ENCODE measurements at regions not wholly inside any gene's neighbourhood (a gene's known extent, or its start where the extent isn't known, plus 50 kb on each side); places are given as distances from the start of the nearest gene placed in this dataset.

- DNase-seq, result no peak
- TF ChIP-seq GATA1 (IDR thresholded peaks at IDR 0.05; ENCODE audit: low read depth, low read length), result no peak
- no peak for TF ChIP-seq POLR2A (IDR thresholded peaks at IDR 0.05; ENCODE audit: low read length)
Observed at GRCh38 chr4:108325561-108325960, 156.8 kb upstream of the LEF1 start.

- no peak for DNase-seq
- TF ChIP-seq POLR2A (IDR thresholded peaks at IDR 0.05; ENCODE audit: low read length) (no peak), GATA1 (IDR thresholded peaks at IDR 0.05; ENCODE audit: low read depth, low read length) (no peak)
Observed at GRCh38 chr4:108324450-108324849, 155.7 kb upstream of the LEF1 start.

GRCh38 chr4:108322497-108322896, 153.8 kb upstream of the LEF1 start:
- DNase-seq, result no peak
- TF ChIP-seq GATA1 (IDR thresholded peaks at IDR 0.05; ENCODE audit: low read depth, low read length), result no peak
- TF ChIP-seq POLR2A (IDR thresholded peaks at IDR 0.05; ENCODE audit: low read length), result no peak

- DNase-seq, result no peak
- TF ChIP-seq POLR2A (IDR thresholded peaks at IDR 0.05; ENCODE audit: low read length) (no peak), GATA1 (IDR thresholded peaks at IDR 0.05; ENCODE audit: low read depth, low read length) (no peak)
Observed at GRCh38 chr4:108320061-108320460, 151.3 kb upstream of the LEF1 start.

GRCh38 chr4:108317377-108317776, 148.6 kb upstream of the LEF1 start:
- TF ChIP-seq POLR2A (IDR thresholded peaks at IDR 0.05; ENCODE audit: low read length) (no peak), GATA1 (IDR thresholded peaks at IDR 0.05; ENCODE audit: low read depth, low read length) (no peak)
- DNase-seq, result no peak

GRCh38 chr4:108315694-108316093, 147.0 kb upstream of the LEF1 start:
- DNase-seq, result no peak
- TF ChIP-seq POLR2A (IDR thresholded peaks at IDR 0.05; ENCODE audit: low read length) (no peak), GATA1 (IDR thresholded peaks at IDR 0.05; ENCODE audit: low read depth, low read length) (no peak)

- TF ChIP-seq GATA1 (IDR thresholded peaks at IDR 0.05; ENCODE audit: low read depth, low read length), result no peak
- no peak for TF ChIP-seq POLR2A (IDR thresholded peaks at IDR 0.05; ENCODE audit: low read length)
- no peak for DNase-seq
Observed at GRCh38 chr4:108314900-108315589, 146.3 kb upstream of the LEF1 start.

GRCh38 chr4:108313546-108314339, 145.0 kb upstream of the LEF1 start:
- TF ChIP-seq GATA1 (IDR thresholded peaks at IDR 0.05; ENCODE audit: low read depth, low read length) (no peak), POLR2A (IDR thresholded peaks at IDR 0.05; ENCODE audit: low read length) (no peak)
- no peak for DNase-seq

GRCh38 chr4:108311313-108311712, 142.6 kb upstream of the LEF1 start:
- no peak for DNase-seq
- TF ChIP-seq GATA1 (IDR thresholded peaks at IDR 0.05; ENCODE audit: low read depth, low read length) (no peak), POLR2A (IDR thresholded peaks at IDR 0.05; ENCODE audit: low read length) (no peak)

- no peak for TF ChIP-seq POLR2A (IDR thresholded peaks at IDR 0.05; ENCODE audit: low read length)
- TF ChIP-seq GATA1 (IDR thresholded peaks at IDR 0.05; ENCODE audit: low read depth, low read length), result no peak
- DNase-seq, result no peak
Observed at GRCh38 chr4:108303488-108304177, 134.9 kb upstream of the LEF1 start.

- TF ChIP-seq POLR2A (IDR thresholded peaks at IDR 0.05; ENCODE audit: low read length), result no peak
- TF ChIP-seq GATA1 (IDR thresholded peaks at IDR 0.05; ENCODE audit: low read depth, low read length), result no peak
- DNase-seq, result no peak
Observed at GRCh38 chr4:108301545-108302251, 133.0 kb upstream of the LEF1 start.

GRCh38 chr4:108297605-108298004, 128.9 kb upstream of the LEF1 start:
- no peak for TF ChIP-seq POLR2A (IDR thresholded peaks at IDR 0.05; ENCODE audit: low read length)
- no peak for TF ChIP-seq GATA1 (IDR thresholded peaks at IDR 0.05; ENCODE audit: low read depth, low read length)
- no peak for DNase-seq

GRCh38 chr4:108292229-108292628, 123.5 kb upstream of the LEF1 start:
- DNase-seq, result no peak
- TF ChIP-seq GATA1 (IDR thresholded peaks at IDR 0.05; ENCODE audit: low read depth, low read length) (no peak), POLR2A (IDR thresholded peaks at IDR 0.05; ENCODE audit: low read length) (no peak)

GRCh38 chr4:108291137-108291536, 122.4 kb upstream of the LEF1 start:
- no peak for DNase-seq
- TF ChIP-seq POLR2A (IDR thresholded peaks at IDR 0.05; ENCODE audit: low read length) (no peak), GATA1 (IDR thresholded peaks at IDR 0.05; ENCODE audit: low read depth, low read length) (no peak)
